Uterus (tissue), 3 donors: ENCODE measurements at regions not wholly inside any gene's neighbourhood (a gene's known extent, or its start where the extent isn't known, plus 50 kb on each side); places are given as distances from the start of the nearest gene placed in this dataset.
"Not testable (repeated sequence)": the region's sequence is repeated elsewhere in the genome, so short reads cannot be mapped to it uniquely, and the experiment has no call there.

Experiments used
- DNase-seq, 2 donors: peaks; one replicate each; pipeline ENCODE4 v3.0.0-alpha.2; 2019 to 2020
- H3K27ac ChIP-seq, 2 donors: fragments of 200-600 bp; sonication (generic); 1 replicate in 1 of 2; 2 replicates in 1 of 2; pipeline ENCODE4 v1.5.1; 2016 to 2018
- H3K27me3 ChIP-seq, 2 donors: fragments of 200-600 bp; sonication (generic); one replicate each; pipeline ENCODE4 v1.5.1; 2018 to 2019; ENCODE audit warnings: control low read depth in 1 of 2
- H3K36me3 ChIP-seq, 2 donors: fragments of 200-600 bp; sonication (generic); one replicate each; pipeline ENCODE4 v1.5.1; 2019; ENCODE audit warnings: control low read depth in 1 of 2
- H3K4me1 ChIP-seq, 2 donors: fragments of 200-600 bp; sonication (generic); one replicate each; pipeline ENCODE4 v1.5.1; 2018 to 2019; ENCODE audit warnings: control low read depth in 1 of 2
- H3K4me3 ChIP-seq, 2 donors: fragments of 200-600 bp; sonication (generic); 1 replicate in 1 of 2; 2 replicates in 1 of 2; pipeline ENCODE4 v1.5.1; 2018 to 2019; ENCODE audit warnings: mild to moderate bottlenecking in 1 of 2
- H3K9me3 ChIP-seq, 2 donors: fragments of 200-600 bp; sonication (generic); one replicate each; pipeline ENCODE4 v1.5.1; 2019; ENCODE audit warnings: control low read depth in 1 of 2
- POLR2A ChIP-seq, 2 donors: fragments of 450-650 bp; IDR thresholded peaks; one replicate each; pipeline ENCODE4 v1.6.1; 2016; ENCODE audit warnings: antibody characterized with exemption in 2 of 2, mild to moderate bottlenecking in 1 of 2, moderate library complexity in 1 of 2
- intact Hi-C: fragments of 100-400 bp; cut with DNase I; formaldehyde crosslinking; loops from one replicate; pipeline ENCODE4 v1.15.1; 2023; ENCODE audit warnings: low total_unique reads
- TF ChIP-seq, protein P1 (sequence below), 4 experiments: fragments of 200-600 bp in 2 of 4; fragments of 450-650 bp in 2 of 4; sonication (generic) in 2 of 4; IDR thresholded peaks; one replicate each; pipeline ENCODE4 v1.5.1; 2016 to 2019; ENCODE audit warnings: antibody characterized with exemption in 4 of 4, mild to moderate bottlenecking in 2 of 4, moderate library complexity in 1 of 4
- donor health status: DM: yes; HTN: yes; CAD: no.

- no peak overlapping the region for H3K4me3 ChIP-seq
- H3K9me3 ChIP-seq, result no peaks in the 10 kb centered on the region
- H3K36me3 ChIP-seq, result no peaks in the 10 kb centered on the region
- no peak for DNase-seq
- H3K27ac ChIP-seq, result no peak overlapping the region
- no peaks in the 10 kb centered on the region for H3K4me1 ChIP-seq
- no peaks in the 10 kb centered on the region for H3K27me3 ChIP-seq
- intact Hi-C loops, result no loop called here
- TF ChIP-seq, protein P1, sequence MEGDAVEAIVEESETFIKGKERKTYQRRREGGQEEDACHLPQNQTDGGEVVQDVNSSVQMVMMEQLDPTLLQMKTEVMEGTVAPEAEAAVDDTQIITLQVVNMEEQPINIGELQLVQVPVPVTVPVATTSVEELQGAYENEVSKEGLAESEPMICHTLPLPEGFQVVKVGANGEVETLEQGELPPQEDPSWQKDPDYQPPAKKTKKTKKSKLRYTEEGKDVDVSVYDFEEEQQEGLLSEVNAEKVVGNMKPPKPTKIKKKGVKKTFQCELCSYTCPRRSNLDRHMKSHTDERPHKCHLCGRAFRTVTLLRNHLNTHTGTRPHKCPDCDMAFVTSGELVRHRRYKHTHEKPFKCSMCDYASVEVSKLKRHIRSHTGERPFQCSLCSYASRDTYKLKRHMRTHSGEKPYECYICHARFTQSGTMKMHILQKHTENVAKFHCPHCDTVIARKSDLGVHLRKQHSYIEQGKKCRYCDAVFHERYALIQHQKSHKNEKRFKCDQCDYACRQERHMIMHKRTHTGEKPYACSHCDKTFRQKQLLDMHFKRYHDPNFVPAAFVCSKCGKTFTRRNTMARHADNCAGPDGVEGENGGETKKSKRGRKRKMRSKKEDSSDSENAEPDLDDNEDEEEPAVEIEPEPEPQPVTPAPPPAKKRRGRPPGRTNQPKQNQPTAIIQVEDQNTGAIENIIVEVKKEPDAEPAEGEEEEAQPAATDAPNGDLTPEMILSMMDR (IDR thresholded peaks at IDR 0.05), result no peak
- no peak for TF ChIP-seq POLR2A (IDR thresholded peaks at IDR 0.05)
Observed at GRCh38 chr5:145464171-145464570, 371.0 kb downstream of the PRELID2 start.

DNA sequence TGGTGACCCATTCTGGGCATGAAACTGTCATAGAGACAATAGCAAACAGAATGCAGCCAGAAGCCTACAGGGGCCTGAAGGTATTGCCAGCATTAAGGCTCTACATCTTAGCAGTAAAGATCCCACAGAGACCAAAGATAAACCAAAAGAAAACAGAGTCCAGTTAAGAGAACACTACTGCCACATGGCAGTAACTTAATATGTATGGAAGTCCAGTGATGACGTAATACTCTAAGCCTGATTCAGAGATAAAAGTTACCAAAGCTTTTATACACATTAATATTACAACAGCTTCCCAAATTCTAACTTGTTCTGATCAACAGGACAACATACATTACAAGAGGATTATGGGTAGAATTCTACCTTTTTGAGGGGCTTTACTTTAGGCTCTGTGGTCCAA lies 371.5 kb downstream of the PRELID2 start:
- DNase-seq, result no peak
- Histone ChIP-seq H3K27me3 (no peaks in the 10 kb centered on the region), H3K36me3 (no peaks in the 10 kb centered on the region), H3K9me3 (no peaks in the 10 kb centered on the region), H3K4me1 (no peaks in the 10 kb centered on the region), H3K27ac (no peak overlapping the region), H3K4me3 (no peak overlapping the region)
- intact Hi-C loops, result no loop called here
- TF ChIP-seq, protein P1 (IDR thresholded peaks at IDR 0.05), result no peak
- no peak for TF ChIP-seq POLR2A (IDR thresholded peaks at IDR 0.05)

- Histone ChIP-seq H3K4me3 (no peak overlapping the region), H3K36me3 (no peaks in the 10 kb centered on the region), H3K27me3 (no peaks in the 10 kb centered on the region), H3K9me3 (no peaks in the 10 kb centered on the region), H3K4me1 (no peaks in the 10 kb centered on the region), H3K27ac (no peak overlapping the region)
- intact Hi-C loops, result no loop called here
- TF ChIP-seq, protein P1 (IDR thresholded peaks at IDR 0.05), result no peak
- TF ChIP-seq POLR2A (IDR thresholded peaks at IDR 0.05), result no peak
- no peak for DNase-seq
Observed at GRCh38 chr5:145462525-145462924, 372.6 kb downstream of the PRELID2 start.

GRCh38 chr5:145450286-145450885 lies 384.8 kb downstream of the PRELID2 start:
- intact Hi-C loops, result no loop called here
- DNase-seq, result no peak

DNA sequence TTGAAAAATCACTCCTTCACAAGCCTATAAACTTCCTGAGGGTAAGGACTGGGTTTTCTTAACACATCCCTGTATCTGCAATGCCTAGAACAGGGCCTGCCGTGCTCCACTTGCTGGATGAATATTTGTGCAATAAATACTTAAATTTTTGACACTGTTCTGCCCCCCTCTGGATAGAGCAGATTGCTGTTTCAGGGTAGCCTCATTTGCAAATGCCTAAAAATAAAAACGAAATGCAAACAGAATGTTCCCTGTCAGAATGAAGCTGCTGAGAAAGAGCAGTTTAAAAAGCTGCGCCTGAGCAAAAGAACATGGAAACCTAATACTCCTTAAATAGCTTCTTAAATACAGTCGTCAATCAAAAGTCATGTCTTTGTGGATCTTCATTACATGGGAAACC lies 385.3 kb downstream of the PRELID2 start:
- H3K9me3 ChIP-seq, result no peaks in the 10 kb centered on the region
- TF ChIP-seq, protein P1 (IDR thresholded peaks at IDR 0.05), result no peak
- no peak for TF ChIP-seq POLR2A (IDR thresholded peaks at IDR 0.05)
- DNase-seq, result no peak
- H3K27ac ChIP-seq, result no peak overlapping the region
- no peak overlapping the region for H3K4me3 ChIP-seq
- intact Hi-C loops, result no loop called here
- H3K27me3 ChIP-seq, result no peaks in the 10 kb centered on the region
- no peaks in the 10 kb centered on the region for H3K36me3 ChIP-seq
- no peaks in the 10 kb centered on the region for H3K4me1 ChIP-seq

More at GRCh38 chr5:145450286-145450885, 384.8 kb downstream of the PRELID2 start:
- Histone ChIP-seq H3K9me3 (no peaks in the 10 kb centered on the region), H3K36me3 (no peaks in the 10 kb centered on the region), H3K27me3 (no peaks in the 10 kb centered on the region), H3K27ac (no peak overlapping the region), H3K4me3 (no peak overlapping the region), H3K4me1 (no peaks in the 10 kb centered on the region)
- TF ChIP-seq POLR2A (IDR thresholded peaks at IDR 0.05), result no peak
- TF ChIP-seq, protein P1 (IDR thresholded peaks at IDR 0.05), result no peak

DNA sequence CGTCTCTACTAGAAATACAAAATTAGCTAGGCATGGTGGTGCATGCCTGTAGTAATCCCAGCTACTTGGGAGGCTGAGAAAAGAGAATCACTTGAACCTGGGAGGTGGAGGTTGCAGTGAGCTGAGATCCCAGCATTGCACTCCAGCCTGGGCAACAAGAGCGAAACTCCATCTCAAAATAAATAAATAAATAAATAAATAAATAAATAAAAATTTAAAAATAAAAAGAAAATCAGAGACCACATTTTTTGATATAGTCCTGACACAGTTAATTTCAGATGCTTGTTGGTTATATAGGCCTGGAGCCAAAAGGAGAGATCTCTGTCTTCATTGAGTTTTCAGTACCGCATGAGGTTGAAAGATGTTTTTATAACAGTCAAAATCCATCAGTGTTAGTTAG lies 388.3 kb downstream of the PRELID2 start:
- H3K9me3 ChIP-seq, H3K4me3 ChIP-seq, H3K27ac ChIP-seq, intact Hi-C loops, DNase-seq, H3K36me3 ChIP-seq, H3K27me3 ChIP-seq, H3K4me1 ChIP-seq: not testable (repeated sequence)
